ENCODE measurements at regions not wholly inside any gene's neighbourhood (a gene's known extent, or its start where the extent isn't known, plus 50 kb on each side); places are given as distances from the start of the nearest gene placed in this dataset.
A peak's percentile ranks its signal among the peaks of the same experiment; 100 is the strongest.

DNA sequence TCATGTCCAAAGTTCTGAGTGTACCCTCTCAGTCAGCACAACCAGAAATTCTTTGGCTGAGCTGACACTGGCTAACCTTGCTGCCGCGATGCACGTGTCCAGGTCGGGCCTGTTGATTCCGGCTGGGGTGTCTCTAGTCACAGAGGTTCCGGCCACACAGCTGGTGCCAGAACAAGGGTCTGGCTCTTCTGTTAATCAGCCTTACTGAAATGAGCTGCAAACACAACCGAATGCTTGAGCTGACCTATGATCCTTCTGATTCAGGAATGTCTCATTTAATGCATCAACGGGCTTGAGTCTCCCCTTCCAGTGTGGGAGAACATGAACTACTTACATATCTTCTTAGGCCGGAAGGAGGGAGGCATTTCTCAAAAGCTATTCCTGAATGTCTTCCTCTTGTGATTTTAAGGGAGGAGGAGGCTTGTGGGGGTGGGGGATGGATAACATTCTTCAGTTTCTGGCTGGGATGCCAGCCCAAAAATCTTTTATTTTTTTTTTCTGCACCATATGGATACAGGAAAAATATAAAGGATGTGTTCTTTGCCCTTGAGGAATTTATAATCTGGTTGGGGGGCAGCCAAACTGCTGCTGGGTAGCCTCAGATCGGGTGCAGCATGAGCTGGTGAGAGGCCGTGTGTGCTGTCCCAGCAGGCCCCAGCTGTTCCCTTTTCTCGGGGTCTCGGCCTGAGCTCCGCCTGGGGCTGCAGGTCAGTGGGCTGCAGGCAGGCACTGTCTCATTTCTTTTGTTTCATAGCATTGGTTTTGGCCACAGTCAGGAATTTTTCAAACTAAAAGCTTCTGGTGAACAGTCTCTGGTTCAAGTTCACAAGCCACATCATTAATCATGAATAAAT, 319.1 kb upstream of the TBL1XR1 start:
- H3K27ac ChIP-seq (ENCODE audit: extremely low read length, insufficient read depth, low read length): peak overlapping the region; percentile 55
- FAIRE-seq (no peak), ATAC-seq (peak; percentile 91), DNase-seq (ENCODE audit: low spot score) (peak; percentile 74)
- ChIA-PET CTCF (ENCODE audit: low intra/inter-chr PET ratio, low total read pairs) (no interaction called here), POLR2A (interaction anchor here (1.2 kb wide), 1 partner anchor 16 kb away, joined by 5 read pairs; no protein-coding TSS in a partner anchor)
- H3K4me2 ChIP-seq (ENCODE audit: low read depth, low read length): peak overlapping the region; percentile 60
- H2AFZ ChIP-seq (ENCODE audit: low read length): peak overlapping the region; percentile 15
- peak overlapping the region; percentile 32 for H3K9ac ChIP-seq (ENCODE audit: insufficient read depth, low read depth, low read length)
- intact Hi-C loops (cut with micrococcal nuclease; ENCODE audit: unreplicated experiment) (loop anchor here (1.0 kb wide), 1 partner anchor 8 kb away; no protein-coding TSS in a partner anchor), in situ Hi-C loops (cut with HindIII; ENCODE audit: extremely low pct_ligation_motif_present, low pct_unique_long_range_greater_than_20kb) (no loop called here)
- no peaks in the 10 kb centered on the region for H4K20me1 ChIP-seq (ENCODE audit: insufficient read depth, low read length)
- H3K4me3 ChIP-seq (replicated peaks in 1 of 3; ENCODE audit: insufficient read depth in 1 of 3, low read depth in 2 of 3, low read length in 3 of 3): peak overlapping the region in 1 of 3 experiments; percentile 29; a peak in 1 of 6 replicates
- no peaks in the 10 kb centered on the region for H3K27me3 ChIP-seq (ENCODE audit: control insufficient read depth in 1 of 2, insufficient read depth in 2 of 2, low read length in 2 of 2)
- 53% methylated on average over 8 of the region's 14 CpGs for WGBS (ENCODE audit: low lambda C conversion rate)
- H3K9me3 ChIP-seq (ENCODE audit: low read length): no peaks in the 10 kb centered on the region
- H3K36me3 ChIP-seq (replicated peaks in 1 of 2; ENCODE audit: control insufficient read depth in 1 of 2, insufficient read depth in 2 of 2, low read length in 2 of 2): no peaks in the 10 kb centered on the region
- H3K4me1 ChIP-seq (ENCODE audit: insufficient read depth, low read length): peaks cover 61% of the 10 kb centered on the region
- BruUV-seq (replicated peaks): no TSS peak
- no peaks in the 10 kb centered on the region for H3K79me2 ChIP-seq (ENCODE audit: insufficient read depth, low read length)
- TF ChIP-seq RFX5 (IDR thresholded peaks at IDR 0.05; ENCODE audit: low read depth, low read length): no peak
- peak; percentile 28; the same call in 1 of the 2 replicates for TF ChIP-seq ZNF44 (CRISPR knock-in tag; IDR thresholded peaks at IDR 0.05)
- TF ChIP-seq MXD4 (CRISPR knock-in tag; IDR thresholded peaks at IDR 0.05): peak; percentile 62; the same call in 1 of the 2 replicates
- no peak for TF ChIP-seq PHB2 (IDR thresholded peaks at IDR 0.05; ENCODE audit: partially characterized antibody)
- no peak for TF ChIP-seq CAMTA2 (CRISPR knock-in tag; IDR thresholded peaks at IDR 0.05; ENCODE audit: borderline replicate concordance)
- TF ChIP-seq AKAP8 (CRISPR knock-in tag; IDR thresholded peaks at IDR 0.05): no peak
- TF ChIP-seq, protein P1, sequence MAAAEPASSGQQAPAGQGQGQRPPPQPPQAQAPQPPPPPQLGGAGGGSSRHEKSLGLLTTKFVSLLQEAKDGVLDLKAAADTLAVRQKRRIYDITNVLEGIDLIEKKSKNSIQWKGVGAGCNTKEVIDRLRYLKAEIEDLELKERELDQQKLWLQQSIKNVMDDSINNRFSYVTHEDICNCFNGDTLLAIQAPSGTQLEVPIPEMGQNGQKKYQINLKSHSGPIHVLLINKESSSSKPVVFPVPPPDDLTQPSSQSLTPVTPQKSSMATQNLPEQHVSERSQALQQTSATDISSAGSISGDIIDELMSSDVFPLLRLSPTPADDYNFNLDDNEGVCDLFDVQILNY (CRISPR knock-in tag; conservative IDR thresholded peaks at IDR 0.05): no peak
- TF ChIP-seq, protein P2, sequence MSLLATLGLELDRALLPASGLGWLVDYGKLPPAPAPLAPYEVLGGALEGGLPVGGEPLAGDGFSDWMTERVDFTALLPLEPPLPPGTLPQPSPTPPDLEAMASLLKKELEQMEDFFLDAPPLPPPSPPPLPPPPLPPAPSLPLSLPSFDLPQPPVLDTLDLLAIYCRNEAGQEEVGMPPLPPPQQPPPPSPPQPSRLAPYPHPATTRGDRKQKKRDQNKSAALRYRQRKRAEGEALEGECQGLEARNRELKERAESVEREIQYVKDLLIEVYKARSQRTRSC (CRISPR knock-in tag; IDR thresholded peaks at IDR 0.05; ENCODE audit: low read depth): no peak
- TF ChIP-seq MAZ (IDR thresholded peaks at IDR 0.05; ENCODE audit: borderline replicate concordance, low read depth, low read length): no peak
- no peak for TF ChIP-seq MAZ (CRISPR knock-in tag; IDR thresholded peaks at IDR 0.05; ENCODE audit: low read depth)
- peak; percentile 82 for TF ChIP-seq MIXL1 (CRISPR knock-in tag; IDR thresholded peaks at IDR 0.05)
- TF ChIP-seq ZBTB49 (CRISPR knock-in tag; IDR thresholded peaks at IDR 0.05; ENCODE audit: borderline replicate concordance): no peak
- no peak for TF ChIP-seq HIVEP1 (CRISPR knock-in tag; IDR thresholded peaks at IDR 0.05)
- no peak for TF ChIP-seq NFE2 (CRISPR knock-in tag; IDR thresholded peaks at IDR 0.05)
- TF ChIP-seq, protein P3, sequence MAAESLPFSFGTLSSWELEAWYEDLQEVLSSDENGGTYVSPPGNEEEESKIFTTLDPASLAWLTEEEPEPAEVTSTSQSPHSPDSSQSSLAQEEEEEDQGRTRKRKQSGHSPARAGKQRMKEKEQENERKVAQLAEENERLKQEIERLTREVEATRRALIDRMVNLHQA (CRISPR knock-in tag; IDR thresholded peaks at IDR 0.05): no peak
- TF ChIP-seq SIN3A (IDR thresholded peaks at IDR 0.05; ENCODE audit: borderline replicate concordance, low read depth, low read length): no peak
- no peak for TF ChIP-seq KAT2B (IDR thresholded peaks at IDR 0.05; ENCODE audit: borderline replicate concordance, low read depth, low read length)
- TF ChIP-seq ZNF180 (CRISPR knock-in tag; IDR thresholded peaks at IDR 0.05; ENCODE audit: borderline replicate concordance, low read depth): no peak
- TF ChIP-seq RCOR2 (CRISPR knock-in tag; IDR thresholded peaks at IDR 0.05): peak; percentile 65
- TF ChIP-seq ZNF746 (CRISPR knock-in tag; IDR thresholded peaks at IDR 0.05): no peak
- no peak for TF ChIP-seq ISX (CRISPR knock-in tag; conservative IDR thresholded peaks at IDR 0.05)
- peak; percentile 44; the same call in 1 of the 2 replicates for TF ChIP-seq POLR2G (IDR thresholded peaks at IDR 0.05; ENCODE audit: low read depth, low read length)
